Stimulated activated naive CD8-positive, alpha-beta T cell treated with anti-CD3 and anti-CD28 coated beads, Interleukin-15, Interleukin-2, amounts not matched to agents 100 ng/mL and 50 ng/mL, for 24 hours (primary cell): ENCODE measurements at regions not wholly inside any gene's neighbourhood (a gene's known extent, or its start where the extent isn't known, plus 50 kb on each side); places are given as distances from the start of the nearest gene placed in this dataset.
"Not testable (repeated sequence)": the region's sequence is repeated elsewhere in the genome, so short reads cannot be mapped to it uniquely, and the experiment has no call there.

ENCODE experiments used
- H3K27ac Mint-ChIP-seq: one replicate; pipeline ENCODE4 v1.8.0; 2021; ENCODE audit warnings: mild to moderate bottlenecking, mixed read lengths
- H3K27me3 Mint-ChIP-seq: one replicate; pipeline ENCODE4 v1.8.0; 2021; ENCODE audit warnings: mixed read lengths
- H3K36me3 Mint-ChIP-seq: one replicate; pipeline ENCODE4 v1.8.0; 2021; ENCODE audit warnings: low read depth, mixed read lengths
- H3K4me1 Mint-ChIP-seq: one replicate; pipeline ENCODE4 v1.8.0; 2021; ENCODE audit warnings: low read depth, mixed read lengths
- H3K4me3 Mint-ChIP-seq: one replicate; pipeline ENCODE4 v1.8.0; 2021; ENCODE audit warnings: mild to moderate bottlenecking, mixed read lengths
- H3K9me3 Mint-ChIP-seq: one replicate; pipeline ENCODE4 v1.8.0; 2021; ENCODE audit warnings: mixed read lengths

DNA sequence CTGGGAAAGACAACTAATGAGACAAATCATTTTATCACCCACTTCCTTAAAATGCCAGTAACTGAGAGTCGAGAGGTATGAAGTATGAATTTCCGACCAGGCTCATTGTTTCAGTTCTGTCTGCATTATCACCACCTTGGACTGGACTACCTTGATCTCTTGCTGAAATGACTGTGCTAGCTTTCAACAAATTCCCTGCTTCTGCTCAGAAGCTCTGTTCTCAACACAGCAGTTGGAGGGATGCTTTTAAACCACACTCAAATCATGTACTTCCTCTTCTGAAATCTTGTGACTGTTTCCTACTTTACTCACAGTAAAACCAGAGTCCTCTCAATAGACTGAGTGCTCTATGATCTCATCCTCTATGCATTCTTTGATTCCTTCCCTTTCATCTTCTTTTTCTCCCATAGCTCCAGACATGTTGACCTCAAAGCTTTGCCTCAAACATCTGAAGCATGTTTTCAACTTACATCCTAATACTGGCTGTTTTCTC is 195.8 kb downstream of the KCNJ2 start:
- H3K9me3 Mint-ChIP-seq = no peaks in the 10 kb centered on the region
- no peaks in the 10 kb centered on the region for H3K36me3 Mint-ChIP-seq
- H3K27ac Mint-ChIP-seq = no peak overlapping the region
- H3K4me1 Mint-ChIP-seq = no peaks in the 10 kb centered on the region
- no peak overlapping the region for H3K4me3 Mint-ChIP-seq
- H3K27me3 Mint-ChIP-seq = peaks cover 7% of the 10 kb centered on the region

DNA sequence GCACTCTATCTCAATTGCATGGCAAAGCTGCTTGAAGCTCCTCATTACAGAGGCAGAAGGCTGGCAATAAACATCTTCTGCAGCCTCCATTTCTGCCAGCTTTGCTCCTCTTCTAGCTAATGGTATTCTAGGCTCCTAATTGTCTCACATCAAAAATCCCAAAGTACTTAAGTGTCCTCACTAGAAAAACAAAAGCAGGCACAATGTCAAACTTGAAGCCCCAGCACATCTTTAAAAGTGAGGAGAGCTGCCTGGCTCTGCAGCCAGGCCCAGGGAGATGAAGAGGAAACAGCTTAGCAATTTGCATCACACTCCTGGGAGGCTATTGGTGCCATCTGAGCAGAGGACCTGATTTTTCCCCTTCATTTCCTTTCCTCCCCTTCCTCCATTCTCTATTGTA is 197.1 kb downstream of the KCNJ2 start:
- H3K9me3 Mint-ChIP-seq = no peaks in the 10 kb centered on the region
- H3K27ac Mint-ChIP-seq = no peak overlapping the region
- no peak overlapping the region for H3K4me3 Mint-ChIP-seq
- no peaks in the 10 kb centered on the region for H3K4me1 Mint-ChIP-seq
- peaks cover 3% of the 10 kb centered on the region for H3K27me3 Mint-ChIP-seq
- H3K36me3 Mint-ChIP-seq = no peaks in the 10 kb centered on the region

DNA sequence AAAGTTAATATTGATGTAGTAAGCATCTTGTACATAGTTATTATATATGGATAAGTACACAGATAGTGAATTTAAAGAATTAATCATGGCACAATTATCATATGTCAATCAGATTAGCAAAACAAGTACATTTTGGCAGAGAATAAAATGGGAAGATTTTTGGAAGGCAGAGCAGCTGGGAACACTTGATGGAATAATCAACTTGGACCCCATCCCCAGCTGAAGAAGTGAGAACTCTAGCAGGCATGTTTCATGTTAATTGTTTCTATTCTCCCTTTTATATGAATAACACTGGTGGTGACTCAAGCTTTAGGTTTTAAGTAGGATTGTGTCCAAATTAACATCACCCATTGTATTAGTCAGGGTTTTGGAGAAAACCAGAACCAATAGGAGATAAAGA is 198.7 kb downstream of the KCNJ2 start:
- H3K4me1 Mint-ChIP-seq = no peaks in the 10 kb centered on the region
- H3K27me3 Mint-ChIP-seq = peaks cover 3% of the 10 kb centered on the region
- H3K9me3 Mint-ChIP-seq = no peaks in the 10 kb centered on the region
- no peak overlapping the region for H3K4me3 Mint-ChIP-seq
- H3K36me3 Mint-ChIP-seq = no peaks in the 10 kb centered on the region
- H3K27ac Mint-ChIP-seq = no peak overlapping the region

DNA sequence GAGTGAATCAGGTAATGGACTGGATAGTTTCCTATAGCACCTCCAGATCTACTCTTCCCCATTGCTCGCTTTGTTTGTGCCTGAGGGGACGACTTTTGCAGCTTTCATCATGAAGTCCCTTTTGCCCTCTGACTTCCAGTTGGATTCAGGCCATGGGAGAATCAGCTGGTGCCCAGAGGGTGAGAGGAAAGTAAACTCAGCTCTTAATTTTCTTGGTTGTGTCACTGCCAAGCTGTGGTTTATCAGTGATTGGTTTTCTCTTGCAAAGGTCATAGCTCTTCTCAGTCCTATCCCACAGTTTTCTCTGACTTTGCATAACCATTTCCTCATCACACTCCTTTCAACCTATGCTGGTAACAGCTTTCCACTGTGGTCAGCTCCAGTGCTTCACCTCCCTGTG is 200.1 kb downstream of the KCNJ2 start:
- Mint-ChIP-seq H3K36me3 (no peaks in the 10 kb centered on the region), H3K4me1 (no peaks in the 10 kb centered on the region), H3K4me3 (no peak overlapping the region), H3K27ac (no peak overlapping the region), H3K27me3 (peaks cover 3% of the 10 kb centered on the region), H3K9me3 (peaks cover 4% of the 10 kb centered on the region)

DNA sequence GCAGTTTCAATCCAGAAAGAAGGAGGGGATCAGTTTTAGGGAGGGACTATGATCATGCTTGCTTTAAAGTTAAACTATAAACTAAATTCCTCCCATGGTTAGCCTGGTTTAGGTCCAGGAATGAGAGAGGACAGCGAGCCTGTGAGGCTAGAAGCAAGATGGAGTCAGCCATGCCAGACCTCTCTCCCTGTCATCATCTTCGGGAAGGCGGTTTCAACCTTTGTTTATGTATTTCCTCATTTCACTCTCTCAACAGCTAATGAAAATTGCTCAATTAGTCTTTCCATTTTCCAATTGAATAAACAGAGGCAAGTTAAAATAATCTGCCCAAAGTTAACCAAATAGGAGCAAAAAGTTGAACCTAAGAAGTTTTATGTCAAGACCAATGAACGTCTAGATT is 201.5 kb downstream of the KCNJ2 start:
- no peak overlapping the region for H3K27ac Mint-ChIP-seq
- peaks cover 4% of the 10 kb centered on the region for H3K9me3 Mint-ChIP-seq
- no peak overlapping the region for H3K4me3 Mint-ChIP-seq
- no peaks in the 10 kb centered on the region for H3K36me3 Mint-ChIP-seq
- H3K27me3 Mint-ChIP-seq = peaks cover 3% of the 10 kb centered on the region
- no peaks in the 10 kb centered on the region for H3K4me1 Mint-ChIP-seq

DNA sequence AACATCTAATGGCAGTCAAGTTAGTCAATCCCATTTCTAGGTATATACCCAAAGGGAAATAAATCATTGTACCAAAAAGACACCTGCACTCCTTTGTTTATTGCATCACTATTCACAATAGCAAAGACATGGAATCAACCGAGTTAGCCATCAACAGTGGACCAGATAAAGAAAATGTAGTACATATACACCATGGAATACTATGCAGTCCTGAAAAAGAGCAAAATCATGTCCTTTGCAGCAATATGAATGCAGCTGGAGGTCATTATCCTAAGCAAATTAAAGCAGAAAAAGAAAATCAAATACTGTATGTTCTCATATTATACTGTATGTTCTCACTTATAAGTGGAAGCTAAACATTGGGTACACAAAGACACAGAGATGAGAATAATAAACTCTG is 204.0 kb downstream of the KCNJ2 start:
- H3K27me3 Mint-ChIP-seq = no peaks in the 10 kb centered on the region
- H3K36me3 Mint-ChIP-seq = no peaks in the 10 kb centered on the region
- no peak overlapping the region for H3K4me3 Mint-ChIP-seq
- H3K27ac Mint-ChIP-seq = no peak overlapping the region
- H3K4me1 Mint-ChIP-seq = no peaks in the 10 kb centered on the region
- H3K9me3 Mint-ChIP-seq = peaks cover 4% of the 10 kb centered on the region

DNA sequence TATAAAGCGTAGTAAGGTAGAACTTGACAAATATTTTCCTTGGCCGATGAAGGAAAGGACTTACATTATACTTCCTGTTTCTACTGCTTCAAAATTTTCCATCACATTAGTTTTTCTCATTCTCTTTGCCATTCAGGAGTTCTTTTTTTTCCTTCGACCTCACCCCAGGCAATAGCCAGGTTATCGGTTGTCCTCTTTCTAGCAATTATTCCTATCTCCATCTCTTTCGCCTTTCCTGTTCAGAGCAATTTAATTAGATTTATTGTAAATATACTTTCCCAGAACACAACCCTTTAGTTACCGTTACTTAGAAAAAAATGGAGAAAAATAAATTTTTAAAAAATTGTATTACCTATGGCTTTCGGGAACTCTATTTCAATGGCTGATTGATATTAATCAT is 205.2 kb downstream of the KCNJ2 start:
- Mint-ChIP-seq H3K36me3 (no peaks in the 10 kb centered on the region), H3K27ac (no peak overlapping the region), H3K4me3 (no peak overlapping the region), H3K4me1 (no peaks in the 10 kb centered on the region), H3K9me3 (peaks cover 4% of the 10 kb centered on the region), H3K27me3 (no peaks in the 10 kb centered on the region)

DNA sequence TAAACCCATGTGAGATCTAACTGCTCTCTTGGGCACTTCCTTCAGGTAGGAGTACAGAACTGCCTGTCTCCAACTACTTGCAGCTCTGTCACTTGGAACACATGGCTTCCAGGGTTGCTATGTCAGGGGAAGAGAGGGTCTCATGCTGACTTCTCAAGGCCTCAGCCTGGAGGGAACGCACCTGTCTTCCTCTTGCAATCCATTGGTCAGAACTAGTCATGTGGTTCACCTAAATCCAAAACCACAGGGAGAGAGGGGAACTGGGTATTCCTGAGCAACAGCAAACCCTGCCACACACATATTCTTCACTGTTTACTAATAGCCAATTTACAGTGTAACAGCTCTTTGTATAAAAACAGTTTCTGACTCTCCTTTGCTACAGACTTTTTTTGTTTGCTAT is 206.1 kb downstream of the KCNJ2 start:
- no peaks in the 10 kb centered on the region for H3K36me3 Mint-ChIP-seq
- H3K27ac Mint-ChIP-seq = no peak overlapping the region
- H3K9me3 Mint-ChIP-seq = peaks cover 4% of the 10 kb centered on the region
- H3K4me3 Mint-ChIP-seq = no peak overlapping the region
- H3K27me3 Mint-ChIP-seq = no peaks in the 10 kb centered on the region
- no peaks in the 10 kb centered on the region for H3K4me1 Mint-ChIP-seq

DNA sequence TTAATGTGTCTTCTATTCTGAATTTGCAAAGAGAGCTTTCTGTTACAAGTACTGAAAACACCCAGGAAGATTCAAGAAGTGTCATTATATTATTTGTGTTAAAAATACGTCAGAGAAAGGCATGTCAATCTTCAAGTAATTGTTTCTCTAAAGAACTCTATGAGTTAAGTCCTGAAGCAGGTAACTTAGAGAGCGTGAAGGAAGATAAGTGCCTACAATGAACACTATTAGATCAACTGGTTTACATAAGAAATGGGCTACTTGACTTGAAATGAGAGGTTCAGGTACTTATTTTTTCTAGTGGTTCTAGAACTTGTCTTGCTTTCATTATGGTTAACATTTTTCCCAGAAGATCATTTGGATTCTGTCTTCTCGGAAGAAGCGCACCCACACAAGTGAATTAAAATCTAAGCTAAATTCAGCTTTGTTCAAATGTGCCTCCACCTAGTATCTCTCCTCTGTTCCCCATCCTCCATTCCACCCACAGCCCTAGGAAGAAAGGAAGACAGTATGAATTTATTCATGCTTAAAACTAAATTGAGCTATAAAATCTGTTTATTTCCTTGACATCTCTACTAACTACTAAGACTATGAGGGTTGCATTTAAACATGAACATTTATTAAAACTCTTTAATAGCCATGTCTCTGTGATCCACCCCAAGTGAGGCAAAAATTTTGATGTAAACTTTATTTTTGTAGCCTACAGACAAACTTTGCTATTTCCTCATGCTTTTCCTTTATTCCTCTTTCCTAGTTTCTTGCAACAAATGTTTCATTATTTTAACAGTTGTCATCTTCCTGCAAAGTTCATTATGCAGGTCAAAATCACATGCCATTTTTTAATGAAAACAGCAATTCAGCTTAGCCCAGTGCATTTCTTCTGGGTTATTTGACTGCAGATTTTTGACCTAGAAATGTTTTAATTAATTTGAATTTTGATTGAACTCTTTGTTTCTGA is 206.8 kb downstream of the KCNJ2 start:
- Mint-ChIP-seq H3K27me3 (no peaks in the 10 kb centered on the region), H3K36me3 (no peaks in the 10 kb centered on the region), H3K4me3 (no peak overlapping the region), H3K9me3 (peaks cover 4% of the 10 kb centered on the region), H3K27ac (no peak overlapping the region), H3K4me1 (no peaks in the 10 kb centered on the region)

DNA sequence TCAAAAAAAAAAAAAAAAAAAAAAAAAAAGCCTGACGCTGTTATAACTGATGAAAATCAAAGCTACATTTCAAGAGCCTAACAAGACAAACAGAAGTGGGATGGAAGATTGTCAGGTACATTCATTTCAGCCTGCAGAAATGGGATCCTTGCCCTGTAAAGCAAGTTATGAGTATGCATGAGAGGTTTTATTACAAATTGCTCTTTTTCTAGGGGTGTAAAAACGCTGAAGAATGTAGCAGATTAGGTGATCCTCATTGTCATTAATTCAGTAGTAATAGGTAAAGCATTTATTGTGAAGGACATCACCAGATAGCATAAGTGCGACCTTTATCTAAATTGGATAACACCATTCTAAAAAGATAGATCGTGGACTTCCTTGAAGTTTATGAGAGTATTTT is 208.3 kb downstream of the KCNJ2 start:
- no peak overlapping the region for H3K4me3 Mint-ChIP-seq
- no peaks in the 10 kb centered on the region for H3K27me3 Mint-ChIP-seq
- peaks cover 4% of the 10 kb centered on the region for H3K9me3 Mint-ChIP-seq
- H3K4me1 Mint-ChIP-seq = no peaks in the 10 kb centered on the region
- H3K36me3 Mint-ChIP-seq = no peaks in the 10 kb centered on the region
- no peak overlapping the region for H3K27ac Mint-ChIP-seq

DNA sequence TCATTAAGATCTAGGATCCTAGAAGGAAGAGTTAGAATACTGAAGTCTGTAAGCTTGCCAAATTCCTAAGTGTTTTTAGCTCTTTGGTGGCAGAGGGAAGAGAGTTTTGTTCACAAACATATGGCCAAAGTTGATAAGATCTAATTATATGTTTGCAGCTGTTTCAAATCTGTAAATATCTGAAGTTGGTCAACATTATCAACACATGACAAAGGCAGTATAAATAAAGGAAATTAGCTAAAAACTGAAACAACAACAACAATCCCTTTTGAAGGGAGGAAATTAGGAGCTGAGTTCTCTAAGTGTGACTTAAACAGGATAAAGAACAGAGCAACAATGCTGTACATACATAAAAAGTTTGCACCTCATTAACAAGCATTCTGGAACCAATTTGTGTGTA is 208.7 kb downstream of the KCNJ2 start:
- H3K9me3 Mint-ChIP-seq = peaks cover 4% of the 10 kb centered on the region
- H3K27ac Mint-ChIP-seq = no peak overlapping the region
- H3K4me3 Mint-ChIP-seq = no peak overlapping the region
- no peaks in the 10 kb centered on the region for H3K27me3 Mint-ChIP-seq
- no peaks in the 10 kb centered on the region for H3K36me3 Mint-ChIP-seq
- H3K4me1 Mint-ChIP-seq = no peaks in the 10 kb centered on the region

DNA sequence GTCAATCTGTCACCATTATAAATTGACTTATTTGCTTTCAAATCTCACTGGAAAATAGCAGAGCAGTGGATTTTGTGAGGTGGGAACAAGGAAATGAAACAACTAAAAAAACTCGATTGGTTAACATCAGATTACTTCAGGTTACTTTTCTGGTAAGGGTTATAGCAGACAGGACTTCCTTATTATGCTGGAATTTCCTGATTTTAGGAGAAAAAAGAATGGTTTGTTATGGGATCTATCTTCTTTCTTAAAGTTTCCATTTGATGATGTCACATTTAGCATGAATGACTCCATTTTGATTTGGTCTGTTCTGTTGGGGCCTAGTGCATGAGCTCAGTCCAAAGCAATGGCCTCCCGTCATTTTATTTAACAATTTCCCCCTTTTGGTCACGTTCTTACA is 210.6 kb downstream of the KCNJ2 start:
- Mint-ChIP-seq H3K36me3 (no peaks in the 10 kb centered on the region), H3K27me3 (no peaks in the 10 kb centered on the region), H3K4me3 (no peak overlapping the region), H3K9me3 (no peaks in the 10 kb centered on the region), H3K4me1 (no peaks in the 10 kb centered on the region), H3K27ac (no peak overlapping the region)

DNA sequence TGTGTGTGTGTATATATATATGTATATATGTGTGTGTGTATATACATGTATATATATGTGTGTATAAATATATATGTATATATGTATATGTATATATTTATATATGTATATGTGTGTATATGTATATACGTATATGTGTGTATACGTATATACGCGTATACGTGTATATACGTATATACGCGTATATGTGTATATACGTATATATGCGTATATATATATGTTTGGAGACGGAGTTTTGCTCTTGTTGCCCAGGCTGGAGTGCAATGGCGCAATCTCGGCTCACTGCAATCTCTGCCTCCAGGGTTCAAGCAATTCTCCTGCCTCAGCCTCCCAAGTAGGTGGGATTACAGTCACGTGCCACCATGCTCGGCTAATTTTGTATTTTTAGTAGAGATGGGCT is 212.6 kb downstream of the KCNJ2 start:
- not testable (repeated sequence) for H3K36me3 Mint-ChIP-seq, H3K27ac Mint-ChIP-seq, H3K9me3 Mint-ChIP-seq, H3K4me3 Mint-ChIP-seq, H3K4me1 Mint-ChIP-seq, H3K27me3 Mint-ChIP-seq

DNA sequence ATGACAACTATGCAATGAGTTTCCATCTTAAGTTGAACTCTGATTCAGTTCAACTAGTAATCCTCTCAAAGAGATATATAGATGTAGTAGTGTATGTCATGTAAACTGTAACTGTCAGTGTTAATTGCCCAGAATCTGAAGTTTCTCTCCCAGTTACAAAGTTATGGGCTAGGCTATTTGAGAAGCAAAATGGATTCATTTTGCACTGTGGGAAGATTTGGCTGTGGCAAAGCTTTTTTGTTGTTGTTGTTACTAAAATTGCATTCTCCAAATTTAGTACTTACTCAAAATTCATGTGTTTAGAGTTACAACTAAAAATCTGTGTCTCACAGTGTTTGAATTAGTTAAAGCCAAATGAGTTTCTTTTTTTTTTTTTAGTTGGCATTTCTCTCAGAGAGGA is 219.0 kb downstream of the KCNJ2 start:
- H3K36me3 Mint-ChIP-seq = no peaks in the 10 kb centered on the region
- no peak overlapping the region for H3K4me3 Mint-ChIP-seq

DNA sequence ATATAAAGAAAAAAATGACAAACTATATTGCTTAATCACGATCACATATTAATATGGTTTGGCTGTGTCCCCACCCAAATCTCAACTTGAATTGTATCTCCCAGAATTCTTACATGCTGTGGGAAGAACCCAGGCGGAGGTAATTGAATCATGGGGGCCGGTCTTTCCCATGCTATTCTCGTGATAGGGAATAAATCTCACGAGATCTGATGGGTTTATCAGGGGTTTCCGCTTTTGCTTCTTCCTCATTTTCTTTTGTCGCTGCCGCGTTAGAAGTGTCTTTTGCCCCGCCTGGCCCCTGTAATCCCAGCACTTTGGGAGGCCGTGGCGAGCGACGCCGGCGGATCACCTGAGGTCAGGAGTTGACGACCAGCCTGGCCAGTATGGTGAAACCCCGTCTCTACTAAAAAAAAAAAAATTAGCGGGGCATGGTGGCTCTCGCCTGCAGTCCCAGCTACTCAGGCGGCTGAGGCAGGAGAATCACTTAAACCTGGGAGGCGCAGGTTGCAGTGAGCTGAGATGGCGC is 220.0 kb downstream of the KCNJ2 start:
- H3K27ac Mint-ChIP-seq, H3K4me1 Mint-ChIP-seq, H3K9me3 Mint-ChIP-seq, H3K36me3 Mint-ChIP-seq, H3K27me3 Mint-ChIP-seq, H3K4me3 Mint-ChIP-seq: not testable (repeated sequence)

More for the DNA sequence above, 219.0 kb downstream of the KCNJ2 start:
- H3K27me3 Mint-ChIP-seq = no peaks in the 10 kb centered on the region
- peaks cover 3% of the 10 kb centered on the region for H3K9me3 Mint-ChIP-seq
- no peaks in the 10 kb centered on the region for H3K4me1 Mint-ChIP-seq
- H3K27ac Mint-ChIP-seq = no peak overlapping the region

DNA sequence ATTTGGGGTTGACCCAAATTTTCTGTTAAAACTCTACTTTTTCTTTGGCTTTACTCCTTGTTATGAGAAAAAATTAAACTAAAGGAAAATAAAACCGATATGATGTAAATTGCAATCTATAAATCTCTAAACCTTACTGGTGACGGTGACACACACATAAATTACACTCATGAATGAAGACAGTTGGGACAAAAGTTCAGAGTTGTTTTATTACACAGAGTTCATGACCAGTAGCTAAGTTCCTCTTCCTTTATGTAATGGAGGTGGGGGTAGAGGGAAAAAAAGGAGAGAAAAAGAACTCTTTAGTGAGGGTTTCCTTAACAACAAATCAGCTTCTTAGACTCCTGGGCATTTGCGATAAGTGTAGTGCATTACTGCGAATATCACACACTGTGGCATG is 220.7 kb downstream of the KCNJ2 start:
- Mint-ChIP-seq H3K27ac (no peak overlapping the region), H3K9me3 (peaks cover 3% of the 10 kb centered on the region), H3K27me3 (no peaks in the 10 kb centered on the region)

More for the DNA sequence above, 220.7 kb downstream of the KCNJ2 start:
- H3K36me3 Mint-ChIP-seq = no peaks in the 10 kb centered on the region
- H3K4me3 Mint-ChIP-seq = no peak overlapping the region
- no peaks in the 10 kb centered on the region for H3K4me1 Mint-ChIP-seq
